ENCODE measurements at regions not wholly inside any gene's neighbourhood (a gene's known extent, or its start where the extent isn't known, plus 50 kb on each side); places are given as distances from the start of the nearest gene placed in this dataset.

DNA sequence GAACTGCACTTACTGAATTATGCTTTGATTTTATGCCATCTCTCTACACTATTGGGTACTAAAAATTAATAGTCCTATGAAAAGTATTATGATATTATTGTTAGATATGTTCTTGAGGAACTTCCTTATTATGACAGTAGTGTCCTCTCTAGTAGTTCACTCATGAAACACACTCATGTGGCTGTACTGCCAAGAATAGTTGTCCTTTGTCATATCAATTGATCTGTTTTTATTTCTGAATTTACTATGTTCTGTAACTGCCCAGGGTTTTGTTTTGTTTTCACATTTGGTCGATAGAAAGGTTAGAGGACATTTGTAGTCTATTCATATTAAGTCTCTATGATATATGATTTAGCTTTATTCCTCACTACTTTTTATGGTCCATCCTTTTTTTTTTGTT is 215.2 kb downstream of the PPARGC1A start:
- no peak for DNase-seq (ENCODE audit: low read depth in 3 of 3, low spot score in 2 of 3)

- DNase-seq (ENCODE audit: low read depth in 3 of 3, low spot score in 2 of 3): no peak
Measured at GRCh38 chr4:23667659-23668058, 222.2 kb downstream of the PPARGC1A start.

DNA sequence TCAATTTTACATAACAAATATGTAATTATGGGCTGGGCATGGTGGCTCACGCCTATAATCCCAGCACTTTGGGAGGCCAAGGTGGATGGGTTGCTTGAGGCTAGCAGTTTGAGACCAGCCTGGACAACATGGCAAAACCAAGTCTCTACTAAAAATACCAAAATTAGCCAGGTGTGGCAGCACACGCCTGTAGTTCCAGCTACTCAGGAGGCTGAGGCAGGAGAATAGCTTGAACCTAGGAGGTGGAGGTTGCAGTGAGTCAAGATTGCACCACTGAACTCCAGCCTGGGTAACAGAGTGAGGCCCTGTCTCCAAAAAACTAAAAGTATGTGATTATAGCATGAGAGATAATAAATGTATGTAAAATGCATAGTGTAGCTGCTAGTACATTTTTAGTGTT is 229.0 kb downstream of the PPARGC1A start:
- DNase-seq (ENCODE audit: low read depth in 3 of 3, low spot score in 2 of 3): no peak

DNA sequence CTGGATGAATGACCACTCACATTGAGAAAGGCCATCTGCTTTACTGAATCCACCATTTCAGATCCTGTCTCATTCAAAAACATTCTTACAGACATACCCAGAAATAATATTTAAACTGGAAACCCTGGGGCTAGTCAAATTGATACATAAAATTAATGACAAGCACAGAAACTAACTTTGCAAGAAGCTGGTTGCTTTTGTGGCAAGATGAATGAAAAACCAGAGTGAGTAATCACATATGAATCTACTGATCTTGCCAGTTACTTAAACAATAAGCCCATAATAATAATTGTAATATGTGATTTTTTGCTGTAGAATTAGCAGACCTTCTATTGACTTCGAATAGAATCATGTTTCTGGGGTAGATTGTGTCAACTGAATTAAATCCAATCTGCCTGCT is 235.1 kb downstream of the PPARGC1A start:
- no peak for DNase-seq (ENCODE audit: low read depth in 3 of 3, low spot score in 2 of 3)

GRCh38 chr4:23648854-23649596 is 240.8 kb downstream of the PPARGC1A start:
- no peak for DNase-seq (ENCODE audit: low read depth in 3 of 3, low spot score in 2 of 3)

GRCh38 chr4:23635468-23635867 is 254.4 kb downstream of the PPARGC1A start:
- DNase-seq (ENCODE audit: low read depth in 3 of 3, low spot score in 2 of 3): no peak

DNA sequence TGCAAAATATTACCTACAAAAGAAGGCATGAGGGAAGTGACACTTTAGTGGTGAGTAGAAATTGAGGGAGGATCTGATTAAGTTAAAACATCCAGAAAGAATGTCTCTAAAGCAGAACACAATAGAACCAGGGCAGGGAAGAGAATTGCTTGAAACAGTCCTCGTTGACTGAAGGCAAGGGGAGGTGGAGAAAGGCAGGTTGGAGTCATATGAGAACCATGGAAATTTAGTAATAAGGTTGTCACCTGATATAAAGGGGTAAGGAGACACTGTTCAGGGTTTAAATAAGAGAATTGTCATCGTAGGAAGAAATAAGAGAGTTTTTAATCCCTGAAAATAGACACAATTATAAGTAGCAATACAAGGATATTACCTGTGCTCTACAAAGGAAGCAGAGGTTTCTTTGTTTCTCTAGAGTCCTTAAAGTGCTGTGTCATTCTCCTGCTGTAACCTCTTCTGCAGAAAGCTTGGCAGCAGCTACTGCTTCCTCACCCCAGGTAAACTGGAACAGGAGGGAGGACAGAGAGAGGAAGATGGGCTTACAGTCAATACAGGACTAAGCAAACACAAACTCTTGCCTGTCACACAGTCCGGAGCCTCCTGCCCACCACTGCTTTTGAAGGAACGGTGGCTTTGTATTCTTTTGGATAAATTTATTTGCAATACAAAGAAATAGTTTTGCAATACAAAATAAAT is 258.4 kb downstream of the PPARGC1A start:
- DNase-seq (ENCODE audit: low read depth in 3 of 3, low spot score in 2 of 3): no peak

DNA sequence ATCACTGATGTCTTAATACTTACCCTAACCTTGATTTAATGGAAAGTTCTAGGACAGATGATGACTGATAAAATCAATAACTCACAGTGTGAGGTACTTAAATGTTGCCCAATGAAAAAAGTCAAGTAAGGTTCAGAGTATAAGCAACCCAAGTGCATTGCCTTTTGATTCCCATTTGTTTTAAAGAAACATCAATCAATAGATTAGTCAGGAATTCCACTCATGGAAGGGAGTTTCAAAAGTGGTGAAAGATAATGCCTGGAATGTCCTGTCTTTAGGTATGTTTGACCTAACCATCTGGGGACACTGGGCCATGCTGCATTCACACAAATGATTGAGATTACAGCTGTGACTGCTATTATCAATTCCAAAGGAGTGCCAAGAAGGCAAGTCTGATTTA is 259.7 kb downstream of the PPARGC1A start:
- no peak for DNase-seq (ENCODE audit: low read depth in 3 of 3, low spot score in 2 of 3)

DNA sequence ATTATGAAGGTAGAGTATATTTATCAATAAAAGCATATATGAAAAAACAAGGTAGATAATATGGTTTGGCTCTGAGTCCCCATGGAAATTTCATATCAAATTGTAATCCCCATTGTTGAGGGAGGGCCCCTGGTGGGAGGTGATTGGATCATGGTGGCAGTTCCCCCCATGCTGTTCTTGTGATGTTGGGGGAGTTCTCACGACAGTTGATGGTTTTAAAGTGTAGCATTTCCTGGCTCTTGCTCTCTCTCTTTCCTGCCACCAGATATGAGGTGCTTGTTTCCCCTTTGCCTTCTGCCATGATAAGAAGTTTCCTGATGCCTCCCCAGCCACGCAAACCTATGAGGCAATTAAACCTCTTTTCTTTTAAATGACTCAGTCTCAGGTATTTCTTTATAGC is 260.4 kb downstream of the PPARGC1A start:
- no peak for DNase-seq (ENCODE audit: low read depth in 3 of 3, low spot score in 2 of 3)

DNA sequence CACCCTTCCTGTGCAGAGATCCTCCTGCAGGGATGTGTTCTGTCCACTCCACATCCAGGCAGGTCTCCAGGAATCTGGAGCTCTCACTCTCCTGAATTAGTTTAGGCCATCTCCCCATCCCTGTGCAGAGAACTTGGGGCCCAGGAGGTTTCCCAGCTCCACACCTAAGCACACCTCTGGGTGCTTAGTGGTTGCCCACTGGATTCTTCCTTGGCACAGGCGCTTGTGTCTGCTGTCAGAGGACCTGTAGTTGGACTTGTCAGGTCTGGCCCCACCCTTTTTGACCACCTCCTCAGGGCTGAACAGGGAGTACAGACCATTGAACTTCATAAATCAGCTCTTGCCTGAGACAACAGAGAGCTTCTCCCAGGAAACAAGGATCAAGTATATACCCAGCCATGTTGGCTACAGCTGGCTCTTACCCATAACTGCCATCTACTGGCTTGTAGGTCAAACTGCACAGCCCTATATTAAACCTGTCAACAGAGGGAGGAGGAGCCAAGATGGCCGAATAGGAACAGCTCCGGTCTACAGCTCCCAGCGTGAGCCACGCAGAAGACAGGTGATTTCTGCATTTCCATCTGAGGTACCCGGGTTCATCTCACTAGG is 275.5 kb downstream of the PPARGC1A start:
- no peak for DNase-seq (ENCODE audit: low read depth in 3 of 3, low spot score in 2 of 3)

DNA sequence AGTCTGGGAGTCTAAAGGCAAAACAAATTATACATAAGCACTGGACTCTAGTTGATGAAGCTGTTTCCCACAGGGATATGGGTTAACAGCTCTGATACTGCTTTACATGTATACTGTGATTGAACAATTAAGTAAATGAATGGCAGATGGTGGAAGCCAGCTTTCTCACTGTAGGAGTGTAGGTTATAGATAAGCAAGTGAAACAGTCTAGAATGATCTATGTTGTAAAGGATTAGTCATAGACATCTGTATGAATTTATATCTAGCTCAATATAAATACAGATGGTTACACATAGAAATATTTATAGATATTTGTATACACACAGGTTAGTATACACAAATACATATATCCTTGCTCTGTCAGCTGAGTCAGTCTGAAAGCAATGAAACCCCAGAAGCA is 276.1 kb downstream of the PPARGC1A start:
- no peak for DNase-seq (ENCODE audit: low read depth in 3 of 3, low spot score in 2 of 3)

- DNase-seq (ENCODE audit: low read depth in 3 of 3, low spot score in 2 of 3): no peak
Measured at GRCh38 chr4:23602720-23603119, 287.1 kb downstream of the PPARGC1A start.

GRCh38 chr4:23594125-23594524 is 295.7 kb downstream of the PPARGC1A start:
- no peak for DNase-seq (ENCODE audit: low read depth in 3 of 3, low spot score in 2 of 3)

DNA sequence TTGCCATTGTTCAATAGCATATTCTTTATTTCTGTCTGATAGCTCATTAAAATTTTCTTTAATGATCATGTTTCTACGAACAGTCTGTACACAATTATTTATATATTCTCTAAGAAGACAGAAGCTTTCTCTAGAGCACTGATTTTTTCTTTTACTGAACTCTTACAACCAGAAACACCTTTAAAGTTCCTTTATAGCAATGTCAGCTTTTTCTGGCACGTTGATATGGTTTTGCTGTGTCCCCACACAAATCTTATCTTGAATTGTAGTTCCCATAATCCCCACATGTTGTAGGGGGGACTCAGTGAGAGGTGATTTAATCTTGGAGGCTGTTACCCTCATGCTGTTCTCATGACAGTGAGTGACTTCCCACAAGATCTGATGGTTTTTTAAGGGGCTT is 299.4 kb downstream of the PPARGC1A start:
- DNase-seq (ENCODE audit: low read depth in 3 of 3, low spot score in 2 of 3): no peak

DNA sequence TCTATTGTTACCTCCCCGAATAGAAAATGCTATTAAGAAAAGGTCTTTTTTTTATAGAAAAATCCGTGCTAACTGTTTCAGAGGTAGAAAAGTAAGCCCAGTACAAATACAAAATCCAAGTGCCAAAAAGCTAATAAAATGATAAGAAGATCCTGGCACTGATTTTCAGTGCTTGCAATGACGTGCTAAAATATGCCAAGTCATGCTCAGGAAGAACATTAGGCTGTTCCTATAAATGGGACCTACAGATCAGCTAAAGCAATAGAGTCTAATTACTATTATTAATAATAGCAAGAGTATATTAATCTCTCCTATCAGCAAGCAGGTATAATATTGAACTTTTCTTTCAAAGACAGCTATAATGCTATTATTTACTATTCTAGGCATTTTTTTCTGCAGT is 305.8 kb downstream of the PPARGC1A start:
- no peak for DNase-seq (ENCODE audit: low read depth in 3 of 3, low spot score in 2 of 3)

DNA sequence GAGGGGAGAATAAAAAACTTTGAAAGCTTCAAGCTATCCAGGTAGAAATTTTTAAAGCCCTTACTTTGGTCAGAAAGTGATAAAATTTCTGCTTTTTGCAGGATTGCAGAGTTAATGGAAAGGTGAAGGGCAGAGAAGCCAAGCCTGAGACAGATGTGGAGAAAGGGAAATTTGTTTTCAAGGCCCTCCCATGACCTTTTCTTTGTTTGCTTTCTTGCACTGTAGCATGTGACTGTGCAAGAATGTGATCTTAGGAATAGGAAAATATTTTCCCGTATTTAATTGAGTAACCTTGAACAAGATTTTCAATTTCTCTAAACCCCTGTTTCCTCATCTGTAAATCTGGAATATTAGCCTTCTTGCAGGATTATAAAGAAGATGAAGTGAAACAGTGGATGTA is 307.2 kb downstream of the PPARGC1A start:
- DNase-seq (ENCODE audit: low read depth in 3 of 3, low spot score in 2 of 3): no peak

GRCh38 chr4:23579166-23579565 is 310.7 kb downstream of the PPARGC1A start:
- no peak for DNase-seq (ENCODE audit: low read depth in 3 of 3, low spot score in 2 of 3)

DNA sequence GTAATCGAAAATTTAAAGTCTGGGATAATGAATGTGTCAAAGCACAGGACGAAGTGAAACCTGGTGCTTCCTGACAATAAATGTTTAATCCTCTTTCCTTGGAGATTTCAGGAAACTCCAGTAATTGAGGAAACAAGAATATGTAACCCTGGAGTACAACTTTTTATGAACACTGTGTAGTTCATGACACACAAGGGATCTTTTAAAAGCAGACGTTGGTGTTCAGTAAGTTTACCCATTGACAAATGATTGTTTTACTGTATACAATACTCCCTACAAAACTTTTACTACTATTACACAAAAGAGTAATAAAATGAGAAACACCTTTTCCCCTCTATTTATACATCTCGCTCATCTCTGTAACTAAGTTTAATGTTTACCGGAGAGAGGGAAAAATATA is 312.4 kb downstream of the PPARGC1A start:
- no peak for DNase-seq (ENCODE audit: low read depth in 3 of 3, low spot score in 2 of 3)

- no peak for DNase-seq (ENCODE audit: low read depth in 3 of 3, low spot score in 2 of 3)
Measured at GRCh38 chr4:23572382-23572781, 317.5 kb downstream of the PPARGC1A start.

DNA sequence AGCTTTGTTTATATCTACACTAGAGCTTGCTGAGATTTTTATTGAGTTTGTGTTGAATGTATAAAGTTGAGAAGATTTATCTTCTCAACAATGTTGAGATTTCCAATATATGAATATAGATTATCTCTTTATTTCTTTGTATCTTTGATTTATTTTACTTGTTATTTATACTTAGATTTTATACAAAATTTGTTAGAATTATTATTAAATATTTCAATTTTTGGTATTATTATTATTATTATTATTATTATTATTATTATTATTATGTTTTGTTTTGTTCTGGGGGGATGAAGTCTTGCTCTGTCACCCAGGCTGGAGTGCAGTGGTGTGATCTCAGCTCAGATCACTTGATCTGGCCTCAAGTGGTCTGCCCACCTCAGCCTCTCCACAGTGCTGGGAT is 322.5 kb downstream of the PPARGC1A start:
- DNase-seq (ENCODE audit: low read depth in 3 of 3, low spot score in 2 of 3): no peak

DNA sequence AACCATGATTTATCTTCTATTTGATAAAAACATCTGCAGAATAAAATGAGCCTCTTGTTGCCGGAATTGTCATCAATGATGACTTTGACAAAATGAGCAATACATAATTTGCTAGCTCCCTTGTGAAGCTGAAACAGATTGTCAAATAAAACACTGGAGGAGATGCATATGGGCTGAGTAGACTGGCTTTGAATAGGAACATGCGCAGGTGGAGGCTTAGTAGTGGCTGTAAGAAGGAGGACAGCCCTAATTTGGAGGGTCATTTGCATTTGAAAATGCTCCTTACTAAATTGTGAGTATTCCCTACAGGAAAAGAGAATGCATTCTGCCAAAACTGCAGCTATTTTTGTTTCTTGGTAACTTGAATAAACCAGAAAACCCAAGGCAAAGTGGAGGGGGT is 329.1 kb downstream of the PPARGC1A start:
- DNase-seq (ENCODE audit: low read depth in 3 of 3, low spot score in 2 of 3): no peak

GRCh38 chr4:23558101-23558500 is 331.7 kb downstream of the PPARGC1A start:
- no peak for DNase-seq (ENCODE audit: low read depth in 3 of 3, low spot score in 2 of 3)

All from right renal cortex interstitium (tissue), 3 donors.